B cell (primary cell): ENCODE measurements at regions not wholly inside any gene's neighbourhood (a gene's known extent, or its start where the extent isn't known, plus 50 kb on each side); places are given as distances from the start of the nearest gene placed in this dataset.

Experiments used
- ATAC-seq: fragments of 200-7000 bp; cut with Tn5 transposase; one replicate; pipeline ENCODE4 v1.10.0; 2021; ENCODE audit warnings: low read depth, mild to moderate bottlenecking, moderate number of reproducible peaks, moderate library complexity
- CTCF ChIA-PET: fragments of 350-600 bp; sonication (Branson Sonifier 250); formaldehyde crosslinking; loops from one replicate; lab custom pipeline; 2021; ENCODE audit warnings: antibody characterized with exemption, inconsistent platforms; lab: Charles Lee
- POLR2A ChIA-PET: fragments of 350-600 bp; sonication (Branson Sonifier 250); formaldehyde crosslinking; loops from one replicate; lab custom pipeline; 2021; ENCODE audit warnings: antibody characterized with exemption; lab: Charles Lee
- DNase-seq: peaks from one replicate; pipeline ENCODE4 v3.0.0; 2013
- H2AFZ ChIP-seq: 2 replicates; pipeline ENCODE4 v1.6.1; 2012; ENCODE audit warnings: mild to moderate bottlenecking, low read depth, low read length; ENCODE audit not compliant: insufficient read depth, poor library complexity, severe bottlenecking
- H3K27ac ChIP-seq, 2 donors: 1 replicate in 1 of 2; 2 replicates in 1 of 2; pipeline ENCODE4 v1.5.1; 2012 to 2013; ENCODE audit warnings: low read length in 2 of 2, mild to moderate bottlenecking in 2 of 2, moderate library complexity in 1 of 2
- H3K27me3 ChIP-seq, 4 experiments: fragments of 200-600 bp in 1 of 4; sonication (generic) in 1 of 4; replicated peaks in 1 of 4; 1 replicate in 2 of 4; 2 replicates in 2 of 4; pipeline versions ENCODE4 v1.6.1 to v1.7.0; 2013 to 2016; ENCODE audit warnings: low read length in 3 of 4, mild to moderate bottlenecking in 2 of 4, mixed read lengths in 1 of 4, moderate library complexity in 1 of 4; ENCODE audit not compliant: insufficient read depth in 4 of 4, control insufficient read depth in 3 of 4; ENCODE audit errors: control extremely low read depth in 1 of 4
- H3K36me3 ChIP-seq, 2 experiments: replicated peaks in 1 of 2; 1 replicate in 1 of 2; 2 replicates in 1 of 2; pipeline versions ENCODE4 v1.6.1 to v1.7.1; 2013; ENCODE audit warnings: low read length in 1 of 2; ENCODE audit not compliant: insufficient read depth in 2 of 2, control insufficient read depth in 1 of 2; ENCODE audit errors: control extremely low read depth in 1 of 2, extremely low read depth in 1 of 2
- H3K4me1 ChIP-seq, 2 donors: fragments of 200-600 bp in 1 of 2; sonication (generic) in 1 of 2; 1 replicate in 1 of 2; 2 replicates in 1 of 2; pipeline versions ENCODE4 v1.5.1 to v1.6.1; 2013 to 2017; ENCODE audit warnings: low read length in 2 of 2; ENCODE audit not compliant: control insufficient read depth in 2 of 2, insufficient read depth in 2 of 2
- H3K4me2 ChIP-seq: replicated peaks from 2 replicates; pipeline ENCODE3; 2012; ENCODE audit warnings: mild to moderate bottlenecking, low read depth, low read length; ENCODE audit not compliant: poor library complexity, severe bottlenecking
- H3K4me3 ChIP-seq, 5 experiments: fragments of 200-600 bp in 1 of 5; sonication (generic) in 1 of 5; 1 replicate in 3 of 5; 2 replicates in 2 of 5; pipeline versions ENCODE4 v1.5.1 to v1.7.0; 2011 to 2016; ENCODE audit warnings: low read length in 4 of 5, mild to moderate bottlenecking in 4 of 5, low read depth in 2 of 5, control low read depth in 1 of 5, moderate library complexity in 1 of 5; ENCODE audit not compliant: insufficient read depth in 1 of 5; ENCODE audit errors: control extremely low read depth in 1 of 5, extremely low read depth in 1 of 5
- H3K79me2 ChIP-seq: fragments of 200-600 bp; sonication (generic); one replicate; pipeline ENCODE4 v1.6.0; 2016; ENCODE audit warnings: low read length; ENCODE audit not compliant: control insufficient read depth, insufficient read depth
- H3K9ac ChIP-seq: fragments of 200-600 bp; sonication (generic); 2 replicates; pipeline ENCODE4 v1.6.1; 2017; ENCODE audit warnings: mild to moderate bottlenecking, low read length, moderate library complexity
- H3K9me3 ChIP-seq, 3 donors: one replicate each; pipeline versions ENCODE4 v1.6.1 to v1.7.1; 2013; ENCODE audit warnings: low read length in 2 of 3; ENCODE audit not compliant: control insufficient read depth in 2 of 3, insufficient read depth in 1 of 3; ENCODE audit errors: control extremely low read depth in 1 of 3
- H4K20me1 ChIP-seq: 2 replicates; pipeline ENCODE4 v1.6.0; 2012; ENCODE audit warnings: mild to moderate bottlenecking, low read length; ENCODE audit not compliant: insufficient read depth, control insufficient read depth, poor library complexity, severe bottlenecking
- H3K27ac Mint-ChIP-seq: one replicate; pipeline ENCODE4 v1.8.0; 2021; ENCODE audit warnings: mixed read lengths
- H3K27me3 Mint-ChIP-seq: one replicate; pipeline ENCODE4 v1.8.0; 2021; ENCODE audit warnings: mixed read lengths
- H3K4me1 Mint-ChIP-seq: one replicate; pipeline ENCODE4 v1.8.0; 2021; ENCODE audit warnings: mixed read lengths
- H3K4me3 Mint-ChIP-seq: one replicate; pipeline ENCODE4 v1.8.0; 2021; ENCODE audit warnings: mixed read lengths
- H3K9me3 Mint-ChIP-seq: one replicate; pipeline ENCODE4 v1.8.0; 2022; ENCODE audit warnings: mixed read lengths; ENCODE audit not compliant: insufficient read depth
- EZH2 ChIP-seq: IDR thresholded peaks from 2 replicates; pipeline ENCODE4 v1.6.1; 2012; ENCODE audit warnings: borderline replicate concordance, low read depth, mild to moderate bottlenecking, moderate library complexity, low read length; ENCODE audit not compliant: insufficient read depth, poor library complexity, severe bottlenecking
- WGBS: methylation state at CpG from one replicate; pipeline ENCODE4 v1.1.5; 2013; ENCODE audit warnings: missing lambda C conversion rate; ENCODE audit not compliant: insufficient coverage; 5-methylcytosine and 5-hydroxymethylcytosine counted together
- intact Hi-C: fragments of 100-400 bp; cut with micrococcal nuclease; formaldehyde crosslinking; loops from one replicate; pipeline ENCODE4 v1.10.0; 2022
- TF ChIP-seq, protein P1 (sequence below): fragments of 200-600 bp; IDR thresholded peaks from one replicate; pipeline ENCODE4 v1.8.0; 2022; ENCODE audit warnings: antibody characterized with exemption, mild to moderate bottlenecking

DNA sequence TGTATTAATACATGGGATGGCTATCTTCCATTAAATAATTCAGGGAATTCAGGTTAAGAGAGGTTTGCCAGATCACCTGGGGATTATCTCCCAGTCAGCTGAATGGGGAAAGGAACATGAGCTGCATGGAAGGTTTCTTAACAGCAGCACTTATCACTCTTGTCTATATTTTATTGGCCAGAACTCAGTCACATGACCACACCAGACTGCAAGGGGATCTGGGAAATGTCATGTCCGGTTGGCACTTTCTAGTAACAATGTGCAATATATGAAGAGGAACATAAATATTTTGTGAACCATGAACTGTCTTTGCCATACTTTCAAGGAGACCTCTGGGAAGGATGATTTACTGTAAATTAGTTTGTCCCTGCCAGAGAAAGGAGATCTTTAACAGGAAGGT lies 599.1 kb downstream of the SLC4A3 start:
- H3K4me1 ChIP-seq: no peaks in the 10 kb centered on the region
- H3K9ac ChIP-seq: no peak overlapping the region
- H3K79me2 ChIP-seq: no peaks in the 10 kb centered on the region
- no peaks in the 10 kb centered on the region for H3K9me3 Mint-ChIP-seq
- DNase-seq (no peak), ATAC-seq (no peak)
- TF ChIP-seq EZH2: no peak
- TF ChIP-seq, protein P1, sequence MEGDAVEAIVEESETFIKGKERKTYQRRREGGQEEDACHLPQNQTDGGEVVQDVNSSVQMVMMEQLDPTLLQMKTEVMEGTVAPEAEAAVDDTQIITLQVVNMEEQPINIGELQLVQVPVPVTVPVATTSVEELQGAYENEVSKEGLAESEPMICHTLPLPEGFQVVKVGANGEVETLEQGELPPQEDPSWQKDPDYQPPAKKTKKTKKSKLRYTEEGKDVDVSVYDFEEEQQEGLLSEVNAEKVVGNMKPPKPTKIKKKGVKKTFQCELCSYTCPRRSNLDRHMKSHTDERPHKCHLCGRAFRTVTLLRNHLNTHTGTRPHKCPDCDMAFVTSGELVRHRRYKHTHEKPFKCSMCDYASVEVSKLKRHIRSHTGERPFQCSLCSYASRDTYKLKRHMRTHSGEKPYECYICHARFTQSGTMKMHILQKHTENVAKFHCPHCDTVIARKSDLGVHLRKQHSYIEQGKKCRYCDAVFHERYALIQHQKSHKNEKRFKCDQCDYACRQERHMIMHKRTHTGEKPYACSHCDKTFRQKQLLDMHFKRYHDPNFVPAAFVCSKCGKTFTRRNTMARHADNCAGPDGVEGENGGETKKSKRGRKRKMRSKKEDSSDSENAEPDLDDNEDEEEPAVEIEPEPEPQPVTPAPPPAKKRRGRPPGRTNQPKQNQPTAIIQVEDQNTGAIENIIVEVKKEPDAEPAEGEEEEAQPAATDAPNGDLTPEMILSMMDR: no peak
- H3K4me3 ChIP-seq: no peak overlapping the region
- no peaks in the 10 kb centered on the region for H3K4me1 Mint-ChIP-seq
- H2AFZ ChIP-seq: no peak overlapping the region
- no peak overlapping the region for H3K27ac ChIP-seq
- intact Hi-C loops: no loop called here
- H3K27ac Mint-ChIP-seq: no peak overlapping the region
- ChIA-PET POLR2A (no interaction called here), CTCF (no interaction called here)
- H3K27me3 Mint-ChIP-seq: no peaks in the 10 kb centered on the region
- H3K36me3 ChIP-seq: no peaks in the 10 kb centered on the region
- H3K27me3 ChIP-seq: no peaks in the 10 kb centered on the region
- no peak overlapping the region for H3K4me2 ChIP-seq
- WGBS: no CpG with 5 or more reads among the region's 1 CpG
- H4K20me1 ChIP-seq: no peaks in the 10 kb centered on the region
- no peak overlapping the region for H3K4me3 Mint-ChIP-seq
- H3K9me3 ChIP-seq: peaks cover 0 to 3% (median 0%) of the 10 kb centered on the region in 3 donors

DNA sequence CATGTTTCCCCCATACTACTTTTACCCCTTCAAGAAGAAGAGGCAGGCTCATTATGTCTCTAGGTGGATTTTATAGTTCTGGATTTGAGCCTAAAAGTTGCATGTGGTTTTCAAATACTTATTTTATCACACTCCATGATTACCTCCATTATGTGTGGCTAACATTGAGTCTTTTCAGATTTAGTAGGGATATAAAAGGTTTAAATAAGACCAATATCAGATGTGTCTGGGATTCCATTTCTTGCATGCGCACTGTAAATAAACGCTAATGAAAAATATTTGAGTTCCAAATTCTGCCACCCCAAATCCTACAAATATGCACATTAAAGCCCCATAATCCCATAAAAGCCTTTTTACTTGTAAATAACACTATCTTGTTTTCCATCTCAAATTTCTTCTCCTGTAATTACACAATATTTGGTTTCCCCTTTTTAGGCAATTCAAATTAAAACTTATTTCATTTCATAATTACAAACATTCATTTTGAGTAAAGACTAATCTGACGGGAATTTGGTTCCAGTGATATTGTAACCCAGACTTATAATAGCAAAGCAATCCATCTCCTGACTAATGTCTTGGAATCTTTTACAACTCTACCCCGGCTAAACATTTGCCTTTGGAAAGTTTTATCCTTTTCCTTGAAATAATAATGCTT lies 600.0 kb downstream of the SLC4A3 start:
- Histone ChIP-seq H3K9me3 (peaks cover 0 to 3% (median 0%) of the 10 kb centered on the region in 3 donors), H3K79me2 (no peaks in the 10 kb centered on the region), H3K9ac (no peak overlapping the region), H3K36me3 (no peaks in the 10 kb centered on the region), H3K4me3 (no peak overlapping the region), H3K27me3 (no peaks in the 10 kb centered on the region), H3K27ac (no peak overlapping the region), H2AFZ (no peak overlapping the region), H3K4me2 (no peak overlapping the region), H4K20me1 (no peaks in the 10 kb centered on the region), H3K4me1 (no peaks in the 10 kb centered on the region)
- 100% methylated on average over 2 of the region's 4 CpGs for whole genome bisulfite sequencing
- no peak for TF ChIP-seq EZH2
- TF ChIP-seq, protein P1: no peak
- H3K27ac Mint-ChIP-seq: no peak overlapping the region
- no peak for DNase-seq
- intact Hi-C loops: no loop called here
- ChIA-PET CTCF (no interaction called here), POLR2A (no interaction called here)
- no peaks in the 10 kb centered on the region for H3K27me3 Mint-ChIP-seq
- H3K9me3 Mint-ChIP-seq: no peaks in the 10 kb centered on the region
- H3K4me1 Mint-ChIP-seq: no peaks in the 10 kb centered on the region
- no peak overlapping the region for H3K4me3 Mint-ChIP-seq
- no peak for ATAC-seq
